ENCODE measurements at regions not wholly inside any gene's neighbourhood (a gene's known extent, or its start where the extent isn't known, plus 50 kb on each side); places are given as distances from the start of the nearest gene placed in this dataset.
A peak's percentile ranks its signal among the peaks of the same experiment; 100 is the strongest.

GRCh38 chr13:59527500-59527899 is 636.2 kb downstream of the DIAPH3 start (continued):
- TF ChIP-seq CREB1 (CRISPR knock-in tag; IDR thresholded peaks at IDR 0.05; ENCODE audit: low read depth) (no peak), NANOG (IDR thresholded peaks at IDR 0.05; ENCODE audit: borderline replicate concordance) (no peak), STAT1 (IDR thresholded peaks at IDR 0.05; ENCODE audit: unreplicated experiment) (no peak), EZH2phosphoT487 (IDR thresholded peaks at IDR 0.05; ENCODE audit: unreplicated experiment) (no peak), CTCF (conservative IDR thresholded peaks at IDR 0.05; ENCODE audit: low read depth in 2 of 2) (no peak), ETS1 (IDR thresholded peaks at IDR 0.05) (no peak)

- Histone ChIP-seq H3K9me2 (ENCODE audit: insufficient read depth) (no peaks in the 10 kb centered on the region), H3K27ac (ENCODE audit: low read depth) (no peak overlapping the region), H3K36me3 (ENCODE audit: insufficient read depth) (no peaks in the 10 kb centered on the region), H2AFZ (peak overlapping the region; percentile 67), H3K4me2 (peak overlapping the region; percentile 3; the same call in 1 of the 2 replicates), H3K27me3 (ENCODE audit: insufficient read depth) (no peaks in the 10 kb centered on the region), H3F3A (replicated peaks; ENCODE audit: low read depth) (no peaks in the 10 kb centered on the region), H3K4me1 (ENCODE audit: insufficient read depth) (peaks cover 36% of the 10 kb centered on the region), H4K20me1 (replicated peaks; ENCODE audit: insufficient read depth) (no peaks in the 10 kb centered on the region), H3K79me2 (replicated peaks; ENCODE audit: insufficient read depth) (no peaks in the 10 kb centered on the region), H3K4me3 (no peak overlapping the region)
- ATAC-seq (peak; percentile 99), DNase-seq (ENCODE audit: low spot score) (peak; percentile 64)
- Mint-ChIP-seq H3K4me3 (peak overlapping the region; percentile 8; the same call in 1 of the 3 replicates), H3K27me3 (ENCODE audit: insufficient read depth, low read depth, poor library complexity) (no peaks in the 10 kb centered on the region), H3K9me3 (no peaks in the 10 kb centered on the region), H3K36me3 (ENCODE audit: low read depth) (no peaks in the 10 kb centered on the region), H3K27ac (peak overlapping the region; percentile 22), H3K4me1 (peaks cover 39% of the 10 kb centered on the region)
- TF ChIP-seq CTCF (conservative IDR thresholded peaks at IDR 0.05; ENCODE audit: low read depth in 2 of 2) (no peak), ZNF331 (CRISPR knock-in tag; IDR thresholded peaks at IDR 0.05; ENCODE audit: low read depth) (no peak), ZNF462 (CRISPR knock-in tag; IDR thresholded peaks at IDR 0.05) (no peak), CREB1 (CRISPR knock-in tag; IDR thresholded peaks at IDR 0.05; ENCODE audit: low read depth) (no peak), POLR2AphosphoS5 (IDR thresholded peaks at IDR 0.05; ENCODE audit: low read depth) (no peak), ZNF114 (CRISPR knock-in tag; IDR thresholded peaks at IDR 0.05) (no peak)
Observed at GRCh38 chr13:59531571-59532091, 632.1 kb downstream of the DIAPH3 start.

Data from GM23338 (cell line).